Heart right ventricle (tissue), 16 donors: ENCODE measurements at regions not wholly inside any gene's neighbourhood (a gene's known extent, or its start where the extent isn't known, plus 50 kb on each side); places are given as distances from the start of the nearest gene placed in this dataset.
"Not testable (repeated sequence)": the region's sequence is repeated elsewhere in the genome, so short reads cannot be mapped to it uniquely, and the experiment has no call there.

Experiments
- ATAC-seq, 8 donors: fragments of 200-7000 bp; cut with Tn5 transposase; one replicate each; pipeline ENCODE4 v1.9.1; 2020; ENCODE audit warnings: mild to moderate bottlenecking in 8 of 8, moderate library complexity in 8 of 8, moderate number of reproducible peaks in 1 of 8
- DNase-seq, 2 donors: peaks; one replicate each; pipeline ENCODE4 v3.0.0-alpha.2; 2020
- H3K27ac ChIP-seq, 10 donors: fragments of 200-600 bp; sonication (generic) in 2 of 10; one replicate each; pipeline versions ENCODE4 v1.5.0 to v1.8.0; 2020 to 2022; ENCODE audit warnings: mild to moderate bottlenecking in 3 of 10
- H3K27me3 ChIP-seq, 7 donors: fragments of 200-600 bp; one replicate each; pipeline ENCODE4 v1.8.0; 2021 to 2022; ENCODE audit warnings: mild to moderate bottlenecking in 2 of 7
- H3K36me3 ChIP-seq, 9 donors: fragments of 200-600 bp; sonication (generic) in 1 of 9; one replicate each; pipeline versions ENCODE4 v1.5.0 to v1.8.0; 2020 to 2022; ENCODE audit warnings: mild to moderate bottlenecking in 2 of 9
- H3K4me1 ChIP-seq, 9 donors: fragments of 200-600 bp; sonication (generic) in 1 of 9; one replicate each; pipeline versions ENCODE4 v1.5.0 to v1.8.0; 2020 to 2022; ENCODE audit warnings: mild to moderate bottlenecking in 4 of 9
- H3K4me3 ChIP-seq, 10 donors: fragments of 200-600 bp; sonication (generic) in 2 of 10; one replicate each; pipeline versions ENCODE4 v1.5.0 to v1.8.0; 2020 to 2022; ENCODE audit warnings: mild to moderate bottlenecking in 7 of 10, moderate library complexity in 2 of 10
- H3K9me3 ChIP-seq, 11 donors: fragments of 200-600 bp in 10 of 11; sonication (generic) in 2 of 11; one replicate each; pipeline versions ENCODE4 v1.5.0 to v1.8.0; 2013 to 2022; ENCODE audit warnings: mild to moderate bottlenecking in 2 of 11, control low read depth in 1 of 11, moderate library complexity in 1 of 11
- WGBS, 2 donors: extraction: QIAGEN DNeasy Blood & Tissue Kit; methylation state at CpG; one replicate each; pipeline ENCODE4 v1.1.7; 2013; ENCODE audit warnings: inconsistent platforms in 1 of 2; 5-methylcytosine and 5-hydroxymethylcytosine counted together
- intact Hi-C, 10 donors: fragments of 100-400 bp; cut with DNase I; formaldehyde crosslinking; loops; one replicate each; pipeline versions ENCODE4 v1.11.1 to v1.14.2; 2022
- TF ChIP-seq, protein P1 (sequence below), 9 donors: fragments of 200-600 bp; sonication (generic) in 2 of 9; IDR thresholded peaks; one replicate each; pipeline versions ENCODE4 v1.5.0 to v1.8.0; 2021 to 2022; ENCODE audit warnings: antibody characterized with exemption in 9 of 9, mild to moderate bottlenecking in 5 of 9, moderate library complexity in 1 of 9
- donor health status: Arrhythmogenic right ventricular cardiomyopathy.
- donor health status: ischemic (EF 13 %, LVEDD 7.1; RV severe dilation, severe dysfunction).
- donor health status: healthy with polysubstance abuse.
- donor health status: DM: no; HTN: yes; CAD: no.
- donor health status: DM: no; HTN: no; CAD: no.
- donor health status: ischemic (EF 25% LVEDD 6.9; RV normal size, moderate dysfunction).
- donor health status: ischemic (EF 25% LVEDD 5.7; RV mildly dilated, moderate dysfunction).
- donor health status: healthy.
- donor health status: DM: yes; HTN: yes; CAD: no.
- donor health status: Ischemic cardiomyopathy.
- donor health status: ischemic (EF 35%, LVEDD 5.7; RV mildly dilated, moderate dysfunction).
- donor health status: nonischemic (EF 11% LVEDD 7.7; RV severe dilation, severe dysfunction).
- donor health status: DM: yes; HTN: yes; CAD: no.
- donor health status: PGD.
- donor health status: ischemic (EF 29% LVEDD 5.4; RV normal size, mild dysfunction).
- donor health status: nonischemic (EF 23%, LVEDD 6.1; RV moderate dilation, normal function).

DNA sequence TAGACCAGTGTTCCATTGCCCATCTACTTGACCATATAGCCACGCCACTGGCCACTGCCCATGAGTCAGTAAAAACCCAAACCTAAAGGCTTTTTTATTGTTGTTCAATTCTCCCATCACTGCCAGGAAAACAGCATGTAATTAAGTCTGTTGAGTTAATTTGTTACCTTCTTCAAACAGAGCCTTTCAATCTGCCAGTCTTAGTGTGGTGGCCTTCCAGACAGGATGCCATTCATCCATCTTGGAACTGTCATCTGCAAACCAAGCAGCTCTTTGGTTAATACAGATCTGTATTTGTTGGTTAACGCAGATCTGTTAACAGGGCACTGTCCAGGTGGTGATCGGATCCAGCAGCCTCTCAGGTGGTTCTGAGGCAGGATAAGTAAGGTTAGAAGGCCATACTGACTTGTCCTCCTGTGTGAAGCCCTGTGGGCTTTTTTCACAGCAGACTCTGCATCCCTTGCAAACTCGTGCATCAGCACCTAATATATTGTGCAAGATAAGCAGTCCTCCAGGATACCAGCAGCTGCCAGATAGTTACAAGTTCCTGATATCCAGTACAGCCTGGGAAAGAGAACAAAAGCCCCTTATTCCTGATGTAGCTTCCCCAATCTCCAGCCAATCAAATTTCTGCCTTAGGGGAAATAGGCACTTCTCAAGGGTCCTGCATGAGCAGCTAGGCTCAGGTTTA lies 59.1 kb upstream of the DHRS4 start:
- TF ChIP-seq, protein P1, sequence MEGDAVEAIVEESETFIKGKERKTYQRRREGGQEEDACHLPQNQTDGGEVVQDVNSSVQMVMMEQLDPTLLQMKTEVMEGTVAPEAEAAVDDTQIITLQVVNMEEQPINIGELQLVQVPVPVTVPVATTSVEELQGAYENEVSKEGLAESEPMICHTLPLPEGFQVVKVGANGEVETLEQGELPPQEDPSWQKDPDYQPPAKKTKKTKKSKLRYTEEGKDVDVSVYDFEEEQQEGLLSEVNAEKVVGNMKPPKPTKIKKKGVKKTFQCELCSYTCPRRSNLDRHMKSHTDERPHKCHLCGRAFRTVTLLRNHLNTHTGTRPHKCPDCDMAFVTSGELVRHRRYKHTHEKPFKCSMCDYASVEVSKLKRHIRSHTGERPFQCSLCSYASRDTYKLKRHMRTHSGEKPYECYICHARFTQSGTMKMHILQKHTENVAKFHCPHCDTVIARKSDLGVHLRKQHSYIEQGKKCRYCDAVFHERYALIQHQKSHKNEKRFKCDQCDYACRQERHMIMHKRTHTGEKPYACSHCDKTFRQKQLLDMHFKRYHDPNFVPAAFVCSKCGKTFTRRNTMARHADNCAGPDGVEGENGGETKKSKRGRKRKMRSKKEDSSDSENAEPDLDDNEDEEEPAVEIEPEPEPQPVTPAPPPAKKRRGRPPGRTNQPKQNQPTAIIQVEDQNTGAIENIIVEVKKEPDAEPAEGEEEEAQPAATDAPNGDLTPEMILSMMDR (IDR thresholded peaks at IDR 0.05), result no peak
- DNase-seq (no peak), ATAC-seq (no peak)
- H3K4me1 ChIP-seq, result no peaks in the 10 kb centered on the region
- 67 to 71% methylated on average over 4 of the region's 4 CpGs for WGBS, 2 donors
- intact Hi-C loops, result no loop called here
- peaks cover 0 to 3% (median 0%) of the 10 kb centered on the region in 7 donors for H3K27me3 ChIP-seq
- no peaks in the 10 kb centered on the region for H3K9me3 ChIP-seq
- H3K4me3 ChIP-seq, result no peak overlapping the region
- H3K36me3 ChIP-seq, result no peaks in the 10 kb centered on the region
- no peak overlapping the region for H3K27ac ChIP-seq

DNA sequence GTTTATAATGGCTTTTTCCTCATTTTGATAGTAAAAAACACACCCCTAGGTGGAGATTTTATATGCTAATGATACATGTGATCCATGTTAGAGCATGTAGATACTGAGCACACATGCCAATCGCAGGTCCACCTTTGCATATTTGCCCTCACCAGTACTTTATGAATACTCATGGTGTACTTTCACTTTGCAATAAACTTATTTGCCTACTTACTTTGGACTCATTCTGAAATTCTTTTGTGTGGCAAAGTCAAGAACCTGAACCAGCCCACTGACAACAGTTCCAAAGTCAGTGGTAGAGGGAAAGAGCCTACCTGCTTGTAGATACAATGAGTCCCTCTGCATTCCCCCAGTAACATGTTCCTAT lies 58.5 kb upstream of the DHRS4 start:
- intact Hi-C loops, result no loop called here
- 91 to 95% methylated on average over 1 of the region's 1 CpG for WGBS, 2 donors
- no peak overlapping the region for H3K27ac ChIP-seq

DNA sequence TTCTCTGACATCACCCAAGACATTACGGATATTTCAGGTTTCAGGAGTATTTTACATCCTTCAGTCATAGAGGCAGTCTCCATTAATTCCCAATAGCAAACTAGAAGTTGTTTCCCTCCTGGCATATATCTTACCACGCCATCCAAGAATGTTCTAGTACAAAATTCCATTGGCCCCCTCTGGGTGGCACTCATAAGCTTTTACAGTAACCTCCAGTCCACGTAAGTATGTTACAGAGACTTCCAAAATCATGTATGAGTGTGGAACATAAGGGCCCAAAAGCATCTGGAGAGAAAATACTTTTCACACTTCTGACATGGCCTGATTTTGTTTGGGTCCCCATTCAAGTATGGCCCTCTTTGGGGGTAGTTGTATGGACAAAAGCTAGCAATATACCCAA lies 58.1 kb upstream of the DHRS4 start:
- intact Hi-C loops, result no loop called here
- Histone ChIP-seq H3K4me1 (no peaks in the 10 kb centered on the region), H3K27ac (no peak overlapping the region), H3K9me3 (no peaks in the 10 kb centered on the region), H3K4me3 (no peak overlapping the region), H3K27me3 (peaks cover 0 to 3% (median 0%) of the 10 kb centered on the region in 7 donors), H3K36me3 (no peaks in the 10 kb centered on the region)
- peak in 2 of 8 donors; percentile 18 to 39 for ATAC-seq
- 62 to 67% methylated on average over 3 of the region's 3 CpGs for WGBS, 2 donors
- no peak for DNase-seq
- TF ChIP-seq, protein P1 (IDR thresholded peaks at IDR 0.05), result peak in 2 of 9 donors; percentile 30 to 36

More for the DNA sequence above, 58.5 kb upstream of the DHRS4 start:
- DNase-seq, result no peak
- H3K36me3 ChIP-seq, result no peaks in the 10 kb centered on the region
- H3K4me3 ChIP-seq, result no peak overlapping the region
- no peak for ATAC-seq
- TF ChIP-seq, protein P1 (IDR thresholded peaks at IDR 0.05), result no peak
- H3K27me3 ChIP-seq, result no peaks in the 10 kb centered on the region
- no peaks in the 10 kb centered on the region for H3K4me1 ChIP-seq
- no peaks in the 10 kb centered on the region for H3K9me3 ChIP-seq

DNA sequence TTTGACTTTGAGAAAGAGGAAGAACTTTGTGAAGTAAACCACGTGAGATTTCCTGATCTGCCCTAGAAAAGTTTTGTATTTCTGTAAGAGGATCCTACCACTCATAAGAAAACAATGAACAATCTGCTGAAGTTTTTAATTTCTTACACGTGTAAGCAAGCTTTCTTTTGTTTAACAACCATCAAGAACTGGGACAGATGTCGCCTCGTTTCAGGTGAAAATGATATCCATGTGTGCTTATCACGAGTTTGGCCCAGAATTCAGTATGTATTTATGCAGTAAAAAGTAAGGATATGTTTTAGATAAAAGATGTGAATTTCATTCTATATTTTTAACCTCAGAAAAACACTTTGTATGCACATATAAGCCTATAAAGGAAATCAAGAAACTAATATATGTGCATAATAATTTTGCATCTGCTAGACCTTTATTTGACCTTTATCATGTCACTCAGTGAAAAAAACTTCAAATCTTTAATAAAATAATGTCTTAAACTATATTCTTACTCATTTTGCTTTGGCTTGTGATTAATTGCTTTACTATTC lies 56.9 kb upstream of the DHRS4 start:
- peaks cover 0 to 9% (median 0%) of the 10 kb centered on the region in 7 donors for H3K27me3 ChIP-seq
- WGBS, 2 donors, result 67 to 74% methylated on average over 5 of the region's 5 CpGs

DNA sequence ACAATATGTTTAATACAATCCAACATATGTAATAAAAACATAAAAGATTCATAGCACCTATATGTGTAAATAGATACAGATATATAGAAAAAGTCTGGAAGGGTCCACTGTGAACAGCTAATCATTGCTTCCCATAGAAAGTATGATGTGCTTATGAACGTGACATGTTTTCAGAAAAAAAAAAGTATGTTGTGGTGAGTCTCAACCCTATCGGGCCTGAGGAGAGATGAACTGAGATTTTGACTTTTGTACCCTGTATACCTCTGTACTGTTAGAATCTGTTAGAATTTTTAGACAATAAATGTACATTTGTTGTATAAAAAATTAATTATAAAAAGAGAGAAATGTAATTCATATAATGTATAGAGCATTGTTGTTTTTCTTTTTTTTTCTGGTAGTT lies 56.3 kb upstream of the DHRS4 start:
- H3K4me1 ChIP-seq, intact Hi-C loops, H3K36me3 ChIP-seq, H3K4me3 ChIP-seq, ATAC-seq, DNase-seq, H3K27me3 ChIP-seq, H3K9me3 ChIP-seq, H3K27ac ChIP-seq: not testable (repeated sequence)
- 83 to 86% methylated on average over 2 of the region's 2 CpGs for WGBS, 2 donors

More for the DNA sequence above, 56.9 kb upstream of the DHRS4 start:
- H3K27ac ChIP-seq, result no peak overlapping the region
- no peaks in the 10 kb centered on the region for H3K4me1 ChIP-seq
- TF ChIP-seq, protein P1 (IDR thresholded peaks at IDR 0.05), result no peak
- H3K36me3 ChIP-seq, result no peaks in the 10 kb centered on the region
- H3K4me3 ChIP-seq, result no peak overlapping the region
- no peak for DNase-seq
- H3K9me3 ChIP-seq, result no peaks in the 10 kb centered on the region
- no peak for ATAC-seq
- intact Hi-C loops, result no loop called here

DNA sequence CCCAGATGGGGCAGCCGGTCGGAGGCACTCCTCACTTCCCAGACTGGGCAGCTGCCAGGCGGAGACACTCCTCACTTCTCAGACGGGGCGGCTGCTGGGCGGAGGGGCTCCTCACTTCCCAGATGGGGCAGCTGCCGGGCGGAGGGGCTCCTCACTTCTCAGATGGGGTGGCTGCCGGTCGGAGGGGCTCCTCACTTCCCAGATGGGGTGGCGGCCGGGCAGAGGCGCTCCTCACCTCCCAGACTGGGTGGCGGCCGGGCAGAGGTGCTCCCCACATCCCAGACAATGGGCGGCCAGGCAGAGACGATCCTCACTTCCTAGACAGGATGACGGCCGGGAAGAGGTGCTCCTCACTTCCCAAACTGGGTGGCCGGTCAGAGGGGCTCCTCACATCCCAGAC lies 55.2 kb upstream of the DHRS4 start:
- H3K4me3 ChIP-seq, ATAC-seq, intact Hi-C loops, H3K9me3 ChIP-seq, H3K4me1 ChIP-seq, H3K27ac ChIP-seq, H3K36me3 ChIP-seq, DNase-seq, H3K27me3 ChIP-seq: not testable (repeated sequence)
- 88 to 97% methylated on average over 20 of the region's 20 CpGs for WGBS, 2 donors
